SK-N-SH (cell line): ENCODE measurements at regions not wholly inside any gene's neighbourhood (a gene's known extent, or its start where the extent isn't known, plus 50 kb on each side); places are given as distances from the start of the nearest gene placed in this dataset.

Source experiments
- CTCF ChIA-PET: fragments of 300-600, 350-600 bp; formaldehyde crosslinking; extraction: SDS; loops from one replicate; lab custom pipeline; 2021; lab: Yijun Ruan, JAX
- POLR2A ChIA-PET: fragments of 350-600 bp; sonication (Branson Sonifier 250); formaldehyde crosslinking; extraction: SDS; loops from one replicate; lab custom pipeline; 2020; ENCODE audit warnings: antibody characterized with exemption, inconsistent platforms; lab: Yijun Ruan, JAX
- DNase-seq: peaks from one replicate; pipeline ENCODE4 v3.0.0; 2012
- H2AFZ ChIP-seq: fragments of 200-600 bp; sonication (generic); 2 replicates; pipeline ENCODE4 v1.8.1; 2016; ENCODE audit warnings: antibody characterized with exemption, mild to moderate bottlenecking, low read depth
- H3F3A ChIP-seq: fragments of 200-600 bp; sonication (generic); replicated peaks from 2 replicates; pipeline ENCODE3; 2016; ENCODE audit warnings: antibody characterized with exemption, mild to moderate bottlenecking; ENCODE audit not compliant: insufficient read depth
- H3K27ac ChIP-seq, 2 experiments: fragments of 200-500 bp in 1 of 2; fragments of 200-600 bp in 1 of 2; sonication (Bioruptor generic) in 1 of 2; sonication (generic), shearing (Covaris generic) in 1 of 2; 2 replicates each; pipeline versions ENCODE4 v1.5.1 to v1.6.1; 2014 to 2016; ENCODE audit warnings: low read depth in 2 of 2, inconsistent platforms in 1 of 2, low read length in 1 of 2, mild to moderate bottlenecking in 1 of 2, mixed read lengths in 1 of 2
- H3K27me3 ChIP-seq: fragments of 200-600 bp; sonication (generic), shearing (Covaris generic); 2 replicates; pipeline ENCODE4 v1.6.1; 2016; ENCODE audit warnings: mixed run types; ENCODE audit not compliant: insufficient read depth
- H3K36me3 ChIP-seq, 2 experiments: fragments of 200-500 bp in 1 of 2; fragments of 200-600 bp in 1 of 2; sonication (Bioruptor generic) in 1 of 2; sonication (generic) in 1 of 2; replicated peaks in 1 of 2; 2 replicates each; pipeline versions ENCODE3 to v1.5.1; 2014 to 2016; ENCODE audit warnings: low read length in 1 of 2, mild to moderate bottlenecking in 1 of 2; ENCODE audit not compliant: insufficient read depth in 2 of 2, control insufficient read depth in 1 of 2
- H3K4me1 ChIP-seq, 2 experiments: fragments of 200-500 bp in 1 of 2; fragments of 200-600 bp in 1 of 2; sonication (Bioruptor generic) in 1 of 2; sonication (generic), shearing (Covaris generic) in 1 of 2; 2 replicates each; pipeline versions ENCODE4 v1.5.1 to v1.6.1; 2014 to 2016; ENCODE audit warnings: low read depth in 1 of 2, low read length in 1 of 2, mixed run types in 1 of 2; ENCODE audit not compliant: insufficient read depth in 2 of 2, control insufficient read depth in 1 of 2
- H3K4me2 ChIP-seq: fragments of 200-600 bp; sonication (generic), shearing (Covaris generic); 2 replicates; pipeline ENCODE4 v1.6.1; 2017; ENCODE audit warnings: mixed run types
- H3K4me3 ChIP-seq, 2 experiments: fragments of 200-500 bp in 1 of 2; fragments of 200-600 bp in 1 of 2; sonication (Bioruptor generic) in 1 of 2; sonication (generic), shearing (Covaris generic) in 1 of 2; 2 replicates each; pipeline versions ENCODE4 v1.5.1 to v1.8.1; 2014 to 2016; ENCODE audit warnings: low read depth in 2 of 2, inconsistent platforms in 1 of 2, low read length in 1 of 2, mild to moderate bottlenecking in 1 of 2, mixed read lengths in 1 of 2, moderate library complexity in 1 of 2
- H3K79me2 ChIP-seq: fragments of 200-600 bp; sonication (generic); 2 replicates; pipeline ENCODE4 v1.8.1; 2017; ENCODE audit warnings: mild to moderate bottlenecking; ENCODE audit not compliant: insufficient read depth
- H3K9ac ChIP-seq: fragments of 200-600 bp; sonication (generic); 2 replicates; pipeline ENCODE4 v1.6.1; 2017; ENCODE audit warnings: mixed run types
- H3K9me2 ChIP-seq: fragments of 200-600 bp; sonication (generic); 2 replicates; pipeline ENCODE4 v1.6.1; 2017; ENCODE audit warnings: mixed run types
- H3K9me3 ChIP-seq: fragments of 200-600 bp; sonication (generic); 2 replicates; pipeline ENCODE4 v1.6.1; 2017; ENCODE audit warnings: mixed run types, mild to moderate bottlenecking, moderate library complexity
- H4K20me1 ChIP-seq: fragments of 200-600 bp; sonication (generic); 2 replicates; pipeline ENCODE4 v1.6.1; 2017; ENCODE audit warnings: mild to moderate bottlenecking, mixed run types; ENCODE audit not compliant: insufficient read depth
- EP300 ChIP-seq, 2 experiments: IDR thresholded peaks; 2 replicates each; pipeline versions ENCODE4 v1.4.0 to v1.6.1; 2012; ENCODE audit warnings: borderline replicate concordance in 1 of 2, low read depth in 1 of 2, low read length in 1 of 2
- EZH2phosphoT487 ChIP-seq: fragments of 200-600 bp; sonication (generic); IDR thresholded peaks from 2 replicates; pipeline ENCODE4 v1.6.1; 2017; ENCODE audit warnings: low read depth, mixed run types, mild to moderate bottlenecking, antibody characterized with exemption, moderate library complexity, borderline replicate concordance
- GABPA ChIP-seq: IDR thresholded peaks from 2 replicates; pipeline ENCODE4 v1.4.0; 2012; ENCODE audit warnings: low read depth, mild to moderate bottlenecking
- JUND ChIP-seq: IDR thresholded peaks from 2 replicates; pipeline ENCODE4 v1.4.0; 2012
- RAD21 ChIP-seq: IDR thresholded peaks from 2 replicates; pipeline ENCODE4 v1.6.1; 2012; ENCODE audit warnings: mild to moderate bottlenecking, low read length
- TAF1 ChIP-seq: IDR thresholded peaks from 2 replicates; pipeline ENCODE4 v1.6.1; 2012; ENCODE audit warnings: low read depth, mild to moderate bottlenecking, low read length, moderate library complexity, borderline replicate concordance
- WGBS: methylation state at CpG from one replicate; pipeline ENCODE4 v1.1.6; 2017; ENCODE audit warnings: low lambda C conversion rate; 5-methylcytosine and 5-hydroxymethylcytosine counted together
- TF ChIP-seq, protein P1 (sequence below): IDR thresholded peaks from 2 replicates; pipeline ENCODE4 v1.6.1; 2012; ENCODE audit warnings: mild to moderate bottlenecking, low read depth, low read length, moderate library complexity
- TF ChIP-seq, protein P2 (sequence below): fragments of 150-350 bp; IDR thresholded peaks from 2 replicates; pipeline ENCODE4 v1.6.1; 2017; ENCODE audit warnings: antibody characterized with exemption, low read length, low read depth, borderline replicate concordance
- TF ChIP-seq, protein P3 (sequence below): fragments of 200-600 bp; sonication (generic); IDR thresholded peaks from 2 replicates; pipeline ENCODE4 v1.6.1; 2017; ENCODE audit warnings: antibody characterized with exemption, mild to moderate bottlenecking, moderate library complexity

DNA sequence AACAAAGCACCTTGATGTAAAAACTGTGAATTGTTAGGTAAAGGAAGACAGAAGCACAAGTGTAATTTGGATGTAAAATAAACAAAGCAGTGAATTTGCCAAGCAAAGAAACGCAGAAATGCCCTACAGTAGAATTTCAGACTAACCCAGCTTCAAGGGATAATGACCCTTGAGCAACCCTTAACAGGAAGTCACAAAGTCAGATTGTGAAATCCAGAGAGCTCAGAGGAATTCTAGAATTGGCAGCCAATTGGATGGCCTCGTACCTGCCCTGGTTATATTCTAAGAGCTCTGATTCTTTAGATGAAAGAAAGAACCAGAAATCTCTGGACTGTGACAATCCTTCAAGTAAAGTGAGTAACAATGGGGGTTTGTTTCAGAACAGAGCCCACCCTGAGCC lies 152.7 kb upstream of the CHRM3 start:
- 20% methylated on average over 2 of the region's 2 CpGs for WGBS
- Histone ChIP-seq H3K9me2 (no peaks in the 10 kb centered on the region), H3K9me3 (no peaks in the 10 kb centered on the region), H3K9ac (no peak overlapping the region), H3K27me3 (no peaks in the 10 kb centered on the region), H3F3A (no peaks in the 10 kb centered on the region), H3K79me2 (no peaks in the 10 kb centered on the region), H4K20me1 (no peaks in the 10 kb centered on the region), H3K4me2 (no peak overlapping the region), H2AFZ (no peak overlapping the region), H3K4me3 (no peak overlapping the region), H3K36me3 (no peaks in the 10 kb centered on the region), H3K4me1 (no peaks in the 10 kb centered on the region; a peak in 1 of 4 replicates), H3K27ac (no peak overlapping the region)
- no peak for DNase-seq
- TF ChIP-seq RAD21 = no peak
- TF ChIP-seq EP300 (IDR thresholded peaks at IDR 0.05; ENCODE audit: borderline replicate concordance in 1 of 2, low read depth in 1 of 2, low read length in 1 of 2) = no peak
- TF ChIP-seq JUND = no peak
- TF ChIP-seq EZH2phosphoT487 = no peak
- TF ChIP-seq, protein P1, sequence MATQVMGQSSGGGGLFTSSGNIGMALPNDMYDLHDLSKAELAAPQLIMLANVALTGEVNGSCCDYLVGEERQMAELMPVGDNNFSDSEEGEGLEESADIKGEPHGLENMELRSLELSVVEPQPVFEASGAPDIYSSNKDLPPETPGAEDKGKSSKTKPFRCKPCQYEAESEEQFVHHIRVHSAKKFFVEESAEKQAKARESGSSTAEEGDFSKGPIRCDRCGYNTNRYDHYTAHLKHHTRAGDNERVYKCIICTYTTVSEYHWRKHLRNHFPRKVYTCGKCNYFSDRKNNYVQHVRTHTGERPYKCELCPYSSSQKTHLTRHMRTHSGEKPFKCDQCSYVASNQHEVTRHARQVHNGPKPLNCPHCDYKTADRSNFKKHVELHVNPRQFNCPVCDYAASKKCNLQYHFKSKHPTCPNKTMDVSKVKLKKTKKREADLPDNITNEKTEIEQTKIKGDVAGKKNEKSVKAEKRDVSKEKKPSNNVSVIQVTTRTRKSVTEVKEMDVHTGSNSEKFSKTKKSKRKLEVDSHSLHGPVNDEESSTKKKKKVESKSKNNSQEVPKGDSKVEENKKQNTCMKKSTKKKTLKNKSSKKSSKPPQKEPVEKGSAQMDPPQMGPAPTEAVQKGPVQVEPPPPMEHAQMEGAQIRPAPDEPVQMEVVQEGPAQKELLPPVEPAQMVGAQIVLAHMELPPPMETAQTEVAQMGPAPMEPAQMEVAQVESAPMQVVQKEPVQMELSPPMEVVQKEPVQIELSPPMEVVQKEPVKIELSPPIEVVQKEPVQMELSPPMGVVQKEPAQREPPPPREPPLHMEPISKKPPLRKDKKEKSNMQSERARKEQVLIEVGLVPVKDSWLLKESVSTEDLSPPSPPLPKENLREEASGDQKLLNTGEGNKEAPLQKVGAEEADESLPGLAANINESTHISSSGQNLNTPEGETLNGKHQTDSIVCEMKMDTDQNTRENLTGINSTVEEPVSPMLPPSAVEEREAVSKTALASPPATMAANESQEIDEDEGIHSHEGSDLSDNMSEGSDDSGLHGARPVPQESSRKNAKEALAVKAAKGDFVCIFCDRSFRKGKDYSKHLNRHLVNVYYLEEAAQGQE = no peak
- no peak for TF ChIP-seq TAF1
- TF ChIP-seq, protein P2, sequence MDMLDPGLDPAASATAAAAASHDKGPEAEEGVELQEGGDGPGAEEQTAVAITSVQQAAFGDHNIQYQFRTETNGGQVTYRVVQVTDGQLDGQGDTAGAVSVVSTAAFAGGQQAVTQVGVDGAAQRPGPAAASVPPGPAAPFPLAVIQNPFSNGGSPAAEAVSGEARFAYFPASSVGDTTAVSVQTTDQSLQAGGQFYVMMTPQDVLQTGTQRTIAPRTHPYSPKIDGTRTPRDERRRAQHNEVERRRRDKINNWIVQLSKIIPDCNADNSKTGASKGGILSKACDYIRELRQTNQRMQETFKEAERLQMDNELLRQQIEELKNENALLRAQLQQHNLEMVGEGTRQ = no peak
- TF ChIP-seq GABPA = no peak
- POLR2A ChIA-PET = no interaction called here
- CTCF ChIA-PET = no interaction called here

DNA sequence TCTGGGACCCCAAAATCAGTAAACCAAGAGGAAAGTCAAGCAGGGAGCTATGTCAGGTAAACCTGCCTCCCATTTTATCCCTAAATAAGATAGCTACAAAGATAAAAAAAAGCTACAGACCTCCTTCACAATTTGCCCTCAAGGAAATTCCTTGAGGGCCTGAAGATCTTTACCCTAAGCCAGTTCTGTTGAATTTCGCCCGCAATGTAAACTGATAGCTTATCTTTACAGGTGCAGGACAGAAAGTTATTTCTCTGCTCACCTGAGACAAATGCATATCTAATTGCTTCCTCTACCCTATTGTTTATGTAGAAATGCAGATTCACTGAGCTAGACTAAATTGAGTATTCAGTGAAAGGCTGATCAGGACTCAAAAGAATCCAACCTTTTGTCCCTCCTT lies 153.4 kb upstream of the CHRM3 start:
- 69% methylated on average over 2 of the region's 2 CpGs for WGBS
- TF ChIP-seq, protein P3, sequence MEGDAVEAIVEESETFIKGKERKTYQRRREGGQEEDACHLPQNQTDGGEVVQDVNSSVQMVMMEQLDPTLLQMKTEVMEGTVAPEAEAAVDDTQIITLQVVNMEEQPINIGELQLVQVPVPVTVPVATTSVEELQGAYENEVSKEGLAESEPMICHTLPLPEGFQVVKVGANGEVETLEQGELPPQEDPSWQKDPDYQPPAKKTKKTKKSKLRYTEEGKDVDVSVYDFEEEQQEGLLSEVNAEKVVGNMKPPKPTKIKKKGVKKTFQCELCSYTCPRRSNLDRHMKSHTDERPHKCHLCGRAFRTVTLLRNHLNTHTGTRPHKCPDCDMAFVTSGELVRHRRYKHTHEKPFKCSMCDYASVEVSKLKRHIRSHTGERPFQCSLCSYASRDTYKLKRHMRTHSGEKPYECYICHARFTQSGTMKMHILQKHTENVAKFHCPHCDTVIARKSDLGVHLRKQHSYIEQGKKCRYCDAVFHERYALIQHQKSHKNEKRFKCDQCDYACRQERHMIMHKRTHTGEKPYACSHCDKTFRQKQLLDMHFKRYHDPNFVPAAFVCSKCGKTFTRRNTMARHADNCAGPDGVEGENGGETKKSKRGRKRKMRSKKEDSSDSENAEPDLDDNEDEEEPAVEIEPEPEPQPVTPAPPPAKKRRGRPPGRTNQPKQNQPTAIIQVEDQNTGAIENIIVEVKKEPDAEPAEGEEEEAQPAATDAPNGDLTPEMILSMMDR = no peak
- TF ChIP-seq, all 33 proteins: peak for 0
- POLR2A ChIA-PET = no interaction called here

More for the DNA sequence above, 153.4 kb upstream of the CHRM3 start:
- Histone ChIP-seq H4K20me1 (no peaks in the 10 kb centered on the region), H3F3A (no peaks in the 10 kb centered on the region), H3K79me2 (no peaks in the 10 kb centered on the region), H3K9ac (no peak overlapping the region), H3K4me3 (no peak overlapping the region), H3K4me2 (no peak overlapping the region), H3K4me1 (no peaks in the 10 kb centered on the region; a peak in 1 of 4 replicates), H3K27ac (no peak overlapping the region), H2AFZ (no peak overlapping the region), H3K9me2 (0 out of 2 replicates have a peak, but pooled peaks cover 2% of the 10 kb centered on the region), H3K27me3 (no peaks in the 10 kb centered on the region), H3K9me3 (no peaks in the 10 kb centered on the region), H3K36me3 (no peaks in the 10 kb centered on the region)
- CTCF ChIA-PET = interaction anchor here (1.6 kb wide), 1 partner anchor 13 kb away, joined by 3 read pairs; no protein-coding TSS in a partner anchor
- DNase-seq = no peak
